ENCODE measurements at regions not wholly inside any gene's neighbourhood (a gene's known extent, or its start where the extent isn't known, plus 50 kb on each side); places are given as distances from the start of the nearest gene placed in this dataset.

DNA sequence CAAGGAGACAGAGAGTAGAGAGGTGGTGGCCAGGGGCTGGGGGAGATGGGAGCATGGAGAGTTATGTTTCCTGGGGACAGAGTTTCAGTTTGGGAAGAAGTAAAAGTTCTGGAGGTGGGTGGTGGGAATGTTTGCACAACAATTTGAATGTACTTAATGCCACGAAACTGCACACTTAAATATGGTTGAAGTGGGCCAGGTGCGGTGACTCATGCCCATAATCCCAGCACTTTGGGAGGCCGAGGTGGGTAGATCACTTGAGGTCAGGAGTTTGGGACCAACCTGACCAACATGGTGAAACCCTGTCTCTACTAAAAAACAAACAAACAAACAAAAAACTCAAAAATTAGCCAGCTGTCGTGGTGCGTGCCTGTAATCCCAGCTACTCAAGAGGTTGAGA is 137.2 kb downstream of the PFKFB3 start:
- no TSS peak for BruUV-seq (replicated peaks)
- CTCF ChIA-PET (ENCODE audit: unreplicated experiment): no interaction called here
- intact Hi-C loops (cut with micrococcal nuclease; ENCODE audit: unreplicated experiment): loop anchor here (10.0 kb wide), 1 partner anchor 685 kb away; no protein-coding TSS in a partner anchor
- Histone ChIP-seq H3K36me3 (ENCODE audit: insufficient read depth, low read length) (no peaks in the 10 kb centered on the region; the same call in 1 of the 2 replicates), H2AFZ (ENCODE audit: low read length) (no peak overlapping the region), H3K27ac (ENCODE audit: low read depth, low read length, poor library complexity, severe bottlenecking) (no peak overlapping the region), H3K9me3 (ENCODE audit: low read length) (peaks cover 5% of the 10 kb centered on the region; the same call in 1 of the 2 replicates), H3K79me2 (ENCODE audit: insufficient read depth, low read depth, low read length) (no peaks in the 10 kb centered on the region), H3K9me2 (ENCODE audit: insufficient read depth, low read length) (no peaks in the 10 kb centered on the region), H3K4me1 (ENCODE audit: insufficient read depth, low read length, poor library complexity, severe bottlenecking) (peaks cover 20% of the 10 kb centered on the region), H3K4me3 (ENCODE audit: low read depth, low read length, poor library complexity, severe bottlenecking) (no peak overlapping the region), H3K4me2 (ENCODE audit: low read length) (no peak overlapping the region), H4K20me1 (ENCODE audit: insufficient read depth, low read length) (no peaks in the 10 kb centered on the region)
- no peak for DNase-seq (ENCODE audit: low spot score)
- TF ChIP-seq, protein P1, sequence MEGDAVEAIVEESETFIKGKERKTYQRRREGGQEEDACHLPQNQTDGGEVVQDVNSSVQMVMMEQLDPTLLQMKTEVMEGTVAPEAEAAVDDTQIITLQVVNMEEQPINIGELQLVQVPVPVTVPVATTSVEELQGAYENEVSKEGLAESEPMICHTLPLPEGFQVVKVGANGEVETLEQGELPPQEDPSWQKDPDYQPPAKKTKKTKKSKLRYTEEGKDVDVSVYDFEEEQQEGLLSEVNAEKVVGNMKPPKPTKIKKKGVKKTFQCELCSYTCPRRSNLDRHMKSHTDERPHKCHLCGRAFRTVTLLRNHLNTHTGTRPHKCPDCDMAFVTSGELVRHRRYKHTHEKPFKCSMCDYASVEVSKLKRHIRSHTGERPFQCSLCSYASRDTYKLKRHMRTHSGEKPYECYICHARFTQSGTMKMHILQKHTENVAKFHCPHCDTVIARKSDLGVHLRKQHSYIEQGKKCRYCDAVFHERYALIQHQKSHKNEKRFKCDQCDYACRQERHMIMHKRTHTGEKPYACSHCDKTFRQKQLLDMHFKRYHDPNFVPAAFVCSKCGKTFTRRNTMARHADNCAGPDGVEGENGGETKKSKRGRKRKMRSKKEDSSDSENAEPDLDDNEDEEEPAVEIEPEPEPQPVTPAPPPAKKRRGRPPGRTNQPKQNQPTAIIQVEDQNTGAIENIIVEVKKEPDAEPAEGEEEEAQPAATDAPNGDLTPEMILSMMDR (conservative IDR thresholded peaks at IDR 0.05; ENCODE audit: low read length): no peak
- TF ChIP-seq EZH2phosphoT487 (IDR thresholded peaks at IDR 0.05; ENCODE audit: borderline replicate concordance, low read depth, low read length): no peak
- POLR2A ChIA-PET: interaction anchor here (0.9 to 1.2 kb wide), 2 partner anchors 11 to 26 kb away, joined by 4 read pairs; no protein-coding TSS in a partner anchor

DNA sequence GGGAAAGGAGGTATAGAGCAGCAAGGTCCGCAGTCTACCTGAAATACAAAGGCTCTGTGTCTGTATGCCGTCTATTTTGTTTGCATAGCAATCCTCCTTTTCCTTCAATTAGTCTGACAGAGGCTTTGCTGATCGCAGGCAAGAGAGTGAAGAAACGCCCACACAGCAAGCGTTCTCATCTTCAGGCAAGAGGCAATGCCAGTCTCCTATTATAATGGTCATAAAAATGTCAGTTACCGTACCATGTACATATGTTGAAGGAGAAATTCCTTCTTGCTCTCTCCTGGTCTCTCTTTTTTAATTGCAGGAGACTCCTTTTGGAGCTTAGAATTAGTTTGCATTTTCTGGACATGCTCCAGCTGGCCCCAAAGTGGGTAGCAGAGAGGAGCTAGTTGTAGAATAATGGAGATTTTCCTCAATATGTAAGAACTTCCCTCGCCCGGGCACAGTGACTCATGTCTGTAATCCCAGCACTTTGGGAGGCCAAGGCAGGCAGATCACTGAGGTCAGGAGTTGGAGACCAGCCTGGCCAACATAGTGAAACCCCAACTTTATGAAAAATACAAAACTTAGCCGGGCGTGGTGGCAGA is 139.5 kb downstream of the PFKFB3 start:
- CTCF ChIA-PET (ENCODE audit: unreplicated experiment): no interaction called here
- no TSS peak for BruUV-seq (replicated peaks)
- H3K9me2 ChIP-seq (ENCODE audit: insufficient read depth, low read length): no peaks in the 10 kb centered on the region

More for the DNA sequence above, 139.5 kb downstream of the PFKFB3 start:
- no peak overlapping the region for H3K4me3 ChIP-seq (ENCODE audit: low read depth, low read length, poor library complexity, severe bottlenecking)
- H3K4me2 ChIP-seq (ENCODE audit: low read length): no peak overlapping the region
- peaks cover 6% of the 10 kb centered on the region; the same call in 1 of the 2 replicates for H3K9me3 ChIP-seq (ENCODE audit: low read length)
- POLR2A ChIA-PET: no interaction called here
- H3K36me3 ChIP-seq (ENCODE audit: insufficient read depth, low read length): no peaks in the 10 kb centered on the region; the same call in 1 of the 2 replicates
- intact Hi-C loops (cut with micrococcal nuclease; ENCODE audit: unreplicated experiment): loop anchor here (10.0 kb wide), 1 partner anchor 687 kb away; no protein-coding TSS in a partner anchor
- H2AFZ ChIP-seq (ENCODE audit: low read length): no peak overlapping the region
- H4K20me1 ChIP-seq (ENCODE audit: insufficient read depth, low read length): no peaks in the 10 kb centered on the region
- no peak for TF ChIP-seq EZH2phosphoT487 (IDR thresholded peaks at IDR 0.05; ENCODE audit: borderline replicate concordance, low read depth, low read length)
- TF ChIP-seq, protein P1 (conservative IDR thresholded peaks at IDR 0.05; ENCODE audit: low read length): no peak
- no peaks in the 10 kb centered on the region for H3K79me2 ChIP-seq (ENCODE audit: insufficient read depth, low read depth, low read length)
- no peak for DNase-seq (ENCODE audit: low spot score)
- H3K27ac ChIP-seq (ENCODE audit: low read depth, low read length, poor library complexity, severe bottlenecking): no peak overlapping the region
- peaks cover 38% of the 10 kb centered on the region for H3K4me1 ChIP-seq (ENCODE audit: insufficient read depth, low read length, poor library complexity, severe bottlenecking)
